H1 (cell line): ENCODE measurements at regions not wholly inside any gene's neighbourhood (a gene's known extent, or its start where the extent isn't known, plus 50 kb on each side); places are given as distances from the start of the nearest gene placed in this dataset.

ENCODE experiments used
- ASH2L ChIP-seq: fragments of 200-600, 300-600 bp; sonication (generic); IDR thresholded peaks from one replicate; pipeline ENCODE4 v1.7.1; 2017; ENCODE audit warnings: low read length
- BACH1 ChIP-seq: IDR thresholded peaks from 2 replicates; pipeline ENCODE4 v1.6.1; 2012; ENCODE audit warnings: low read length, improper control_type of control experiment
- EP300 ChIP-seq, 2 experiments: IDR thresholded peaks; 1 replicate in 1 of 2; 2 replicates in 1 of 2; pipeline ENCODE4 v1.6.1; 2011 to 2012; ENCODE audit warnings: low read depth in 2 of 2, low read length in 2 of 2, mild to moderate bottlenecking in 2 of 2, borderline replicate concordance in 1 of 2, inconsistent platforms in 1 of 2, moderate library complexity in 1 of 2
- NRF1 ChIP-seq: IDR thresholded peaks from 2 replicates; pipeline ENCODE4 v1.6.1; 2011; ENCODE audit warnings: mild to moderate bottlenecking, low read depth, low read length, improper control_type of control experiment
- POLR2A ChIP-seq, 2 experiments: IDR thresholded peaks; 1 replicate in 1 of 2; 2 replicates in 1 of 2; pipeline ENCODE4 v1.6.1; 2011; ENCODE audit warnings: low read depth in 2 of 2, low read length in 2 of 2, mild to moderate bottlenecking in 2 of 2; ENCODE audit errors: control extremely low read depth in 1 of 2
- SRF ChIP-seq: IDR thresholded peaks from 2 replicates; pipeline ENCODE4 v1.6.1; 2011; ENCODE audit warnings: mild to moderate bottlenecking, low read depth, low read length, moderate library complexity
- YY1 ChIP-seq: IDR thresholded peaks from 2 replicates; pipeline ENCODE4 v1.6.1; 2011; ENCODE audit warnings: low read depth, mild to moderate bottlenecking, low read length
- ZNF274 ChIP-seq: IDR thresholded peaks from 2 replicates; pipeline ENCODE4 v1.7.0; 2012; ENCODE audit warnings: low read length, borderline replicate concordance; ENCODE audit errors: extremely low read depth
- TF ChIP-seq, protein P1 (sequence below), 3 experiments: IDR thresholded peaks; 1 replicate in 2 of 3; 2 replicates in 1 of 3; pipeline versions ENCODE4 v1.5.1 to v1.6.1; 2011; ENCODE audit warnings: low read length in 3 of 3, mild to moderate bottlenecking in 3 of 3, inconsistent platforms in 2 of 3, low read depth in 1 of 3, moderate library complexity in 1 of 3; ENCODE audit not compliant: insufficient read depth in 1 of 3; ENCODE audit errors: control extremely low read depth in 1 of 3

DNA sequence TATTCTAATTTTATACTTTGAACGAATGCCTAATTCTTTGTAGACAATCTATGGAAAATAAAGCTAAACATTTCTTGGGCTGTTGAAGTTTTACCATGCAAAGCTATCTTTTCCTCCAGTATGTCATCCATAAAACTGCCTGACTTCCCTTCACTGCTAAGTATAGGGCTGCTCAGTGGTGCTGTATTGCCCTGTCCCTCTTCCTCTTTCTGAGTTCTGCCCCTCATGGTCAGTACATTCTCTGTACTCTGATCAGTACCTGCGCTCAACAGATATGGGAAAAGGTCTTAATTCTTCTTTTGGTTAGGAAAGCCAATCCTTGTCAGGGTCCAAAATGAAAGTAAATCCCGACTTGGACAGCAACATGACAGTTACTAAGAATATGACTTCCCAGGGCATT lies 321.9 kb downstream of the RAD51AP2 start:
- TF ChIP-seq NRF1 (no peak), POLR2A (IDR thresholded peaks at IDR 0.05; ENCODE audit: control extremely low read depth in 1 of 2, low read depth in 2 of 2, low read length in 2 of 2) (no peak), BACH1 (no peak), YY1 (no peak), SRF (no peak), EP300 (IDR thresholded peaks at IDR 0.05; ENCODE audit: borderline replicate concordance in 1 of 2, low read depth in 2 of 2, low read length in 2 of 2) (no peak), ASH2L (no peak), ZNF274 (no peak)
- TF ChIP-seq, protein P1, sequence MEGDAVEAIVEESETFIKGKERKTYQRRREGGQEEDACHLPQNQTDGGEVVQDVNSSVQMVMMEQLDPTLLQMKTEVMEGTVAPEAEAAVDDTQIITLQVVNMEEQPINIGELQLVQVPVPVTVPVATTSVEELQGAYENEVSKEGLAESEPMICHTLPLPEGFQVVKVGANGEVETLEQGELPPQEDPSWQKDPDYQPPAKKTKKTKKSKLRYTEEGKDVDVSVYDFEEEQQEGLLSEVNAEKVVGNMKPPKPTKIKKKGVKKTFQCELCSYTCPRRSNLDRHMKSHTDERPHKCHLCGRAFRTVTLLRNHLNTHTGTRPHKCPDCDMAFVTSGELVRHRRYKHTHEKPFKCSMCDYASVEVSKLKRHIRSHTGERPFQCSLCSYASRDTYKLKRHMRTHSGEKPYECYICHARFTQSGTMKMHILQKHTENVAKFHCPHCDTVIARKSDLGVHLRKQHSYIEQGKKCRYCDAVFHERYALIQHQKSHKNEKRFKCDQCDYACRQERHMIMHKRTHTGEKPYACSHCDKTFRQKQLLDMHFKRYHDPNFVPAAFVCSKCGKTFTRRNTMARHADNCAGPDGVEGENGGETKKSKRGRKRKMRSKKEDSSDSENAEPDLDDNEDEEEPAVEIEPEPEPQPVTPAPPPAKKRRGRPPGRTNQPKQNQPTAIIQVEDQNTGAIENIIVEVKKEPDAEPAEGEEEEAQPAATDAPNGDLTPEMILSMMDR (IDR thresholded peaks at IDR 0.05; ENCODE audit: control extremely low read depth in 1 of 3, insufficient read depth in 1 of 3, low read depth in 1 of 3, low read length in 3 of 3), result no peak
